ENCODE measurements at regions not wholly inside any gene's neighbourhood (a gene's known extent, or its start where the extent isn't known, plus 50 kb on each side); places are given as distances from the start of the nearest gene placed in this dataset.

GRCh38 chr4:104975617-104976016 lies 171.1 kb upstream of the TET2 start:
- intact Hi-C loops (cut with micrococcal nuclease) = no loop called here

GRCh38 chr4:104976262-104976661 lies 170.4 kb upstream of the TET2 start:
- TF ChIP-seq, protein P1, sequence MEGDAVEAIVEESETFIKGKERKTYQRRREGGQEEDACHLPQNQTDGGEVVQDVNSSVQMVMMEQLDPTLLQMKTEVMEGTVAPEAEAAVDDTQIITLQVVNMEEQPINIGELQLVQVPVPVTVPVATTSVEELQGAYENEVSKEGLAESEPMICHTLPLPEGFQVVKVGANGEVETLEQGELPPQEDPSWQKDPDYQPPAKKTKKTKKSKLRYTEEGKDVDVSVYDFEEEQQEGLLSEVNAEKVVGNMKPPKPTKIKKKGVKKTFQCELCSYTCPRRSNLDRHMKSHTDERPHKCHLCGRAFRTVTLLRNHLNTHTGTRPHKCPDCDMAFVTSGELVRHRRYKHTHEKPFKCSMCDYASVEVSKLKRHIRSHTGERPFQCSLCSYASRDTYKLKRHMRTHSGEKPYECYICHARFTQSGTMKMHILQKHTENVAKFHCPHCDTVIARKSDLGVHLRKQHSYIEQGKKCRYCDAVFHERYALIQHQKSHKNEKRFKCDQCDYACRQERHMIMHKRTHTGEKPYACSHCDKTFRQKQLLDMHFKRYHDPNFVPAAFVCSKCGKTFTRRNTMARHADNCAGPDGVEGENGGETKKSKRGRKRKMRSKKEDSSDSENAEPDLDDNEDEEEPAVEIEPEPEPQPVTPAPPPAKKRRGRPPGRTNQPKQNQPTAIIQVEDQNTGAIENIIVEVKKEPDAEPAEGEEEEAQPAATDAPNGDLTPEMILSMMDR (IDR thresholded peaks at IDR 0.05; ENCODE audit: unreplicated experiment) = no peak
- intact Hi-C loops (cut with micrococcal nuclease) = no loop called here
- ChIA-PET POLR2A (no interaction called here), CTCF (no interaction called here)
- no peak for DNase-seq (ENCODE audit: unreplicated experiment)
- Mint-ChIP-seq H3K4me3 (ENCODE audit: unreplicated experiment) (no peak overlapping the region), H3K36me3 (ENCODE audit: insufficient read depth, unreplicated experiment) (no peaks in the 10 kb centered on the region), H3K9me3 (ENCODE audit: unreplicated experiment) (peaks cover 2% of the 10 kb centered on the region), H3K4me1 (ENCODE audit: insufficient read depth, unreplicated experiment) (peaks cover 21% of the 10 kb centered on the region), H3K27ac (ENCODE audit: low read depth, unreplicated experiment) (no peak overlapping the region), H3K27me3 (ENCODE audit: insufficient read depth, unreplicated experiment) (no peaks in the 10 kb centered on the region)
- no TSS peak for BruUV-seq (replicated peaks)

More at GRCh38 chr4:104975617-104976016, 171.1 kb upstream of the TET2 start:
- no peak overlapping the region for H3K4me3 Mint-ChIP-seq (ENCODE audit: unreplicated experiment)
- POLR2A ChIA-PET = no interaction called here
- no TSS peak for BruUV-seq (replicated peaks)
- H3K27ac Mint-ChIP-seq (ENCODE audit: low read depth, unreplicated experiment) = no peak overlapping the region
- no peaks in the 10 kb centered on the region for H3K27me3 Mint-ChIP-seq (ENCODE audit: insufficient read depth, unreplicated experiment)
- TF ChIP-seq, protein P1 (IDR thresholded peaks at IDR 0.05; ENCODE audit: unreplicated experiment) = no peak
- peaks cover 7% of the 10 kb centered on the region for H3K9me3 Mint-ChIP-seq (ENCODE audit: unreplicated experiment)
- CTCF ChIA-PET = no interaction called here
- no peaks in the 10 kb centered on the region for H3K36me3 Mint-ChIP-seq (ENCODE audit: insufficient read depth, unreplicated experiment)
- DNase-seq (ENCODE audit: unreplicated experiment) = no peak
- peaks cover 26% of the 10 kb centered on the region for H3K4me1 Mint-ChIP-seq (ENCODE audit: insufficient read depth, unreplicated experiment)

GRCh38 chr4:104979083-104979760 lies 167.5 kb upstream of the TET2 start:
- H3K27ac Mint-ChIP-seq (ENCODE audit: low read depth, unreplicated experiment) = peak overlapping the region; percentile 18
- BruUV-seq (replicated peaks) = no TSS peak
- TF ChIP-seq, protein P1 (IDR thresholded peaks at IDR 0.05; ENCODE audit: unreplicated experiment) = no peak
- CTCF ChIA-PET = no interaction called here
- H3K4me1 Mint-ChIP-seq (ENCODE audit: insufficient read depth, unreplicated experiment) = peaks cover 14% of the 10 kb centered on the region
- intact Hi-C loops (cut with micrococcal nuclease) = no loop called here
- H3K9me3 Mint-ChIP-seq (ENCODE audit: unreplicated experiment) = no peaks in the 10 kb centered on the region
- no peaks in the 10 kb centered on the region for H3K36me3 Mint-ChIP-seq (ENCODE audit: insufficient read depth, unreplicated experiment)
- no peak overlapping the region for H3K4me3 Mint-ChIP-seq (ENCODE audit: unreplicated experiment)
- POLR2A ChIA-PET = no interaction called here
- H3K27me3 Mint-ChIP-seq (ENCODE audit: insufficient read depth, unreplicated experiment) = no peaks in the 10 kb centered on the region
- no peak for DNase-seq (ENCODE audit: unreplicated experiment)

- Mint-ChIP-seq H3K9me3 (ENCODE audit: unreplicated experiment) (no peaks in the 10 kb centered on the region), H3K4me1 (ENCODE audit: insufficient read depth, unreplicated experiment) (peaks cover 14% of the 10 kb centered on the region), H3K4me3 (ENCODE audit: unreplicated experiment) (no peak overlapping the region), H3K36me3 (ENCODE audit: insufficient read depth, unreplicated experiment) (no peaks in the 10 kb centered on the region), H3K27ac (ENCODE audit: low read depth, unreplicated experiment) (no peak overlapping the region), H3K27me3 (ENCODE audit: insufficient read depth, unreplicated experiment) (no peaks in the 10 kb centered on the region)
- no TSS peak for BruUV-seq (replicated peaks)
- no peak for DNase-seq (ENCODE audit: unreplicated experiment)
- POLR2A ChIA-PET = no interaction called here
- intact Hi-C loops (cut with micrococcal nuclease) = no loop called here
- TF ChIP-seq, protein P1 (IDR thresholded peaks at IDR 0.05; ENCODE audit: unreplicated experiment) = no peak
- CTCF ChIA-PET = interaction anchor here (0.6 kb wide), 1 partner anchor 289 kb away, joined by 3 read pairs; no protein-coding TSS in a partner anchor
Measured at GRCh38 chr4:104983615-104984179, 163.0 kb upstream of the TET2 start.

All from MCF 10A (cell line).